ENCODE measurements at regions not wholly inside any gene's neighbourhood (a gene's known extent, or its start where the extent isn't known, plus 50 kb on each side); places are given as distances from the start of the nearest gene placed in this dataset.

- no peaks in the 10 kb centered on the region for H3K4me1 ChIP-seq (ENCODE audit: insufficient read depth, low read length, poor library complexity, severe bottlenecking)
- H3K9ac ChIP-seq (ENCODE audit: low read depth, low read length, poor library complexity, severe bottlenecking): no peak overlapping the region
- H3F3A ChIP-seq (ENCODE audit: low read depth): no peaks in the 10 kb centered on the region
- no peaks in the 10 kb centered on the region for H3K9me3 ChIP-seq (ENCODE audit: insufficient read depth, low read depth, low read length)
- no peak overlapping the region for H3K4me2 ChIP-seq (ENCODE audit: low read depth, low read length, poor library complexity, severe bottlenecking)
- H3K9me2 ChIP-seq (replicated peaks; ENCODE audit: low read depth, low read length): no peaks in the 10 kb centered on the region
- no peaks in the 10 kb centered on the region for H4K20me1 ChIP-seq (ENCODE audit: insufficient read depth, low read length, poor library complexity, severe bottlenecking)
- H2AFZ ChIP-seq (ENCODE audit: low read length): no peak overlapping the region
- TF ChIP-seq EZH2phosphoT487 (IDR thresholded peaks at IDR 0.05; ENCODE audit: borderline replicate concordance) (no peak), CTCF (conservative IDR thresholded peaks at IDR 0.05; ENCODE audit: low read length) (no peak)
- no peak overlapping the region for H3K4me3 ChIP-seq (ENCODE audit: low read length, poor library complexity, severe bottlenecking)
- no peaks in the 10 kb centered on the region for H3K36me3 ChIP-seq (ENCODE audit: insufficient read depth, low read length)
- H3K27me3 ChIP-seq (ENCODE audit: insufficient read depth, low read length, poor library complexity, severe bottlenecking): no peaks in the 10 kb centered on the region
- no peaks in the 10 kb centered on the region for H3K79me2 ChIP-seq (ENCODE audit: insufficient read depth, low read length)
Observed at GRCh38 chr3:55200906-55201305, 273.0 kb upstream of the LRTM1 start.

DNA sequence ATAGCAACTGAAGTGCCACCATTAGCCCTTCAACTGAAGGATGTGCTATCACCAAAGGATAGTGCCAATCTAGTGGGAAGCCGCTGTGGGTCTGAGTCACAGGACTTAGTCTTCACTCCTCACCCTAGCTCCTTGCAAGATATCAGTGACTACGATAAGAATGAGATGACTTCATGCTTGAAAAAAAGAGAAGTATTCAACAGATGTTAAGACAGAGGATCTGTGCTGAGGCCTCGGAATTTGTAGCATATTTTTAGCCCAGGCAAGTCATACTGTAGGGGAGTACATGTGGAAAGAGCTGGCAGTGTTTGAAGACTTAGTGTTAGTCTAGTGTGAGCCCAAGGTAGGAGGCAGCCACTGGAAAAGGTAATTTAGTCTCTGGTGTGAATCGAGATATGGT lies 270.7 kb upstream of the LRTM1 start:
- no peaks in the 10 kb centered on the region for H3K9me3 ChIP-seq (ENCODE audit: insufficient read depth, low read depth, low read length)
- H3F3A ChIP-seq (ENCODE audit: low read depth): no peaks in the 10 kb centered on the region
- no peak overlapping the region for H3K4me3 ChIP-seq (ENCODE audit: low read length, poor library complexity, severe bottlenecking)
- TF ChIP-seq CTCF (conservative IDR thresholded peaks at IDR 0.05; ENCODE audit: low read length) (no peak), EZH2phosphoT487 (IDR thresholded peaks at IDR 0.05; ENCODE audit: borderline replicate concordance) (no peak)
- no peaks in the 10 kb centered on the region for H4K20me1 ChIP-seq (ENCODE audit: insufficient read depth, low read length, poor library complexity, severe bottlenecking)
- no peak overlapping the region for H2AFZ ChIP-seq (ENCODE audit: low read length)
- no peak overlapping the region for H3K9ac ChIP-seq (ENCODE audit: low read depth, low read length, poor library complexity, severe bottlenecking)
- no peak overlapping the region for H3K4me2 ChIP-seq (ENCODE audit: low read depth, low read length, poor library complexity, severe bottlenecking)
- no peaks in the 10 kb centered on the region for H3K4me1 ChIP-seq (ENCODE audit: insufficient read depth, low read length, poor library complexity, severe bottlenecking)
- H3K27me3 ChIP-seq (ENCODE audit: insufficient read depth, low read length, poor library complexity, severe bottlenecking): no peaks in the 10 kb centered on the region
- no peaks in the 10 kb centered on the region for H3K36me3 ChIP-seq (ENCODE audit: insufficient read depth, low read length)
- H3K79me2 ChIP-seq (ENCODE audit: insufficient read depth, low read length): no peaks in the 10 kb centered on the region
- H3K9me2 ChIP-seq (replicated peaks; ENCODE audit: low read depth, low read length): no peaks in the 10 kb centered on the region

GRCh38 chr3:55197021-55197420 lies 269.2 kb upstream of the LRTM1 start:
- Histone ChIP-seq H3K27me3 (ENCODE audit: insufficient read depth, low read length, poor library complexity, severe bottlenecking) (no peaks in the 10 kb centered on the region), H3F3A (ENCODE audit: low read depth) (no peaks in the 10 kb centered on the region), H3K4me2 (ENCODE audit: low read depth, low read length, poor library complexity, severe bottlenecking) (no peak overlapping the region), H3K79me2 (ENCODE audit: insufficient read depth, low read length) (no peaks in the 10 kb centered on the region), H2AFZ (ENCODE audit: low read length) (no peak overlapping the region), H3K9me2 (replicated peaks; ENCODE audit: low read depth, low read length) (no peaks in the 10 kb centered on the region), H3K9ac (ENCODE audit: low read depth, low read length, poor library complexity, severe bottlenecking) (no peak overlapping the region), H3K4me3 (ENCODE audit: low read length, poor library complexity, severe bottlenecking) (no peak overlapping the region), H3K4me1 (ENCODE audit: insufficient read depth, low read length, poor library complexity, severe bottlenecking) (no peaks in the 10 kb centered on the region), H3K9me3 (ENCODE audit: insufficient read depth, low read depth, low read length) (no peaks in the 10 kb centered on the region), H3K36me3 (ENCODE audit: insufficient read depth, low read length) (no peaks in the 10 kb centered on the region), H4K20me1 (ENCODE audit: insufficient read depth, low read length, poor library complexity, severe bottlenecking) (no peaks in the 10 kb centered on the region)
- TF ChIP-seq CTCF (conservative IDR thresholded peaks at IDR 0.05; ENCODE audit: low read length): no peak
- no peak for TF ChIP-seq EZH2phosphoT487 (IDR thresholded peaks at IDR 0.05; ENCODE audit: borderline replicate concordance)

All from Loucy (cell line).